ENCODE measurements at regions not wholly inside any gene's neighbourhood (a gene's known extent, or its start where the extent isn't known, plus 50 kb on each side); places are given as distances from the start of the nearest gene placed in this dataset.

GRCh38 chr21:39080366-39080765 lies 102.9 kb downstream of the PSMG1 start:
- H3K36me3 Mint-ChIP-seq (ENCODE audit: low read depth), result no peaks in the 10 kb centered on the region
- Histone ChIP-seq H3K4me1 (ENCODE audit: insufficient read depth) (peaks cover 4% of the 10 kb centered on the region; the same call in 1 of the 2 replicates), H3K27ac (ENCODE audit: low read depth) (no peak overlapping the region), H4K20me1 (replicated peaks; ENCODE audit: insufficient read depth) (no peaks in the 10 kb centered on the region), H3K4me3 (no peak overlapping the region), H3K36me3 (ENCODE audit: insufficient read depth) (0 out of 2 replicates have a peak, but pooled peaks cover 1% of the 10 kb centered on the region), H2AFZ (no peak overlapping the region), H3K9me2 (ENCODE audit: insufficient read depth) (no peaks in the 10 kb centered on the region), H3F3A (replicated peaks; ENCODE audit: low read depth) (no peaks in the 10 kb centered on the region), H3K27me3 (ENCODE audit: insufficient read depth) (no peaks in the 10 kb centered on the region), H3K79me2 (replicated peaks; ENCODE audit: insufficient read depth) (no peaks in the 10 kb centered on the region), H3K4me2 (no peak overlapping the region)
- H3K9me3 Mint-ChIP-seq, result peaks cover 7% of the 10 kb centered on the region; the same call in 2 of the 3 replicates
- H3K27ac Mint-ChIP-seq, result no peak overlapping the region
- TF ChIP-seq REST (IDR thresholded peaks at IDR 0.05; ENCODE audit: unreplicated experiment), result no peak
- TF ChIP-seq EZH2 (IDR thresholded peaks at IDR 0.05; ENCODE audit: low read depth, unreplicated experiment), result no peak
- no peak for TF ChIP-seq JUNB (IDR thresholded peaks at IDR 0.05; ENCODE audit: unreplicated experiment)
- TF ChIP-seq, protein P1, sequence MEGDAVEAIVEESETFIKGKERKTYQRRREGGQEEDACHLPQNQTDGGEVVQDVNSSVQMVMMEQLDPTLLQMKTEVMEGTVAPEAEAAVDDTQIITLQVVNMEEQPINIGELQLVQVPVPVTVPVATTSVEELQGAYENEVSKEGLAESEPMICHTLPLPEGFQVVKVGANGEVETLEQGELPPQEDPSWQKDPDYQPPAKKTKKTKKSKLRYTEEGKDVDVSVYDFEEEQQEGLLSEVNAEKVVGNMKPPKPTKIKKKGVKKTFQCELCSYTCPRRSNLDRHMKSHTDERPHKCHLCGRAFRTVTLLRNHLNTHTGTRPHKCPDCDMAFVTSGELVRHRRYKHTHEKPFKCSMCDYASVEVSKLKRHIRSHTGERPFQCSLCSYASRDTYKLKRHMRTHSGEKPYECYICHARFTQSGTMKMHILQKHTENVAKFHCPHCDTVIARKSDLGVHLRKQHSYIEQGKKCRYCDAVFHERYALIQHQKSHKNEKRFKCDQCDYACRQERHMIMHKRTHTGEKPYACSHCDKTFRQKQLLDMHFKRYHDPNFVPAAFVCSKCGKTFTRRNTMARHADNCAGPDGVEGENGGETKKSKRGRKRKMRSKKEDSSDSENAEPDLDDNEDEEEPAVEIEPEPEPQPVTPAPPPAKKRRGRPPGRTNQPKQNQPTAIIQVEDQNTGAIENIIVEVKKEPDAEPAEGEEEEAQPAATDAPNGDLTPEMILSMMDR (conservative IDR thresholded peaks at IDR 0.05; ENCODE audit: low read depth in 2 of 2), result no peak
- no peak for TF ChIP-seq ETS1 (IDR thresholded peaks at IDR 0.05)
- TF ChIP-seq STAT1 (IDR thresholded peaks at IDR 0.05; ENCODE audit: unreplicated experiment), result no peak
- TF ChIP-seq POLR2AphosphoS5 (IDR thresholded peaks at IDR 0.05; ENCODE audit: low read depth), result no peak
- peaks cover 2% of the 10 kb centered on the region for H3K27me3 Mint-ChIP-seq (ENCODE audit: insufficient read depth, low read depth, poor library complexity)
- ATAC-seq, result no peak
- no peak overlapping the region for H3K4me3 Mint-ChIP-seq
- H3K4me1 Mint-ChIP-seq, result peaks cover 21% of the 10 kb centered on the region
- DNase-seq (ENCODE audit: low spot score), result no peak

- no peak for TF ChIP-seq NANOG (IDR thresholded peaks at IDR 0.05; ENCODE audit: borderline replicate concordance)
- Histone ChIP-seq H2AFZ (no peak overlapping the region), H3F3A (replicated peaks; ENCODE audit: low read depth) (no peaks in the 10 kb centered on the region), H3K4me2 (no peak overlapping the region), H3K4me3 (no peak overlapping the region), H3K27ac (ENCODE audit: low read depth) (no peak overlapping the region), H3K9me2 (ENCODE audit: insufficient read depth) (no peaks in the 10 kb centered on the region), H3K27me3 (ENCODE audit: insufficient read depth) (no peaks in the 10 kb centered on the region), H3K79me2 (replicated peaks; ENCODE audit: insufficient read depth) (no peaks in the 10 kb centered on the region), H4K20me1 (replicated peaks; ENCODE audit: insufficient read depth) (no peaks in the 10 kb centered on the region), H3K4me1 (ENCODE audit: insufficient read depth) (peaks cover 4% of the 10 kb centered on the region; the same call in 1 of the 2 replicates), H3K36me3 (ENCODE audit: insufficient read depth) (peaks cover 3% of the 10 kb centered on the region; the same call in 1 of the 2 replicates)
- Mint-ChIP-seq H3K9me3 (peaks cover 15% of the 10 kb centered on the region), H3K4me3 (no peak overlapping the region), H3K36me3 (ENCODE audit: low read depth) (peaks cover 6% of the 10 kb centered on the region; the same call in 1 of the 3 replicates), H3K27me3 (ENCODE audit: insufficient read depth, low read depth, poor library complexity) (peaks cover 4% of the 10 kb centered on the region), H3K27ac (0 out of 2 replicates have a peak overlapping the region, but pooled peaks have one; percentile 44), H3K4me1 (peaks cover 21% of the 10 kb centered on the region)
- DNase-seq (ENCODE audit: low spot score), result no peak
- ATAC-seq, result no peak
These were observed 103.6 kb downstream of the PSMG1 start for GRCh38 chr21:39079617-39080016.
